CD4-positive, alpha-beta T cell treated with Interferon gamma for 1 hour (primary cell): ENCODE measurements at regions not wholly inside any gene's neighbourhood (a gene's known extent, or its start where the extent isn't known, plus 50 kb on each side); places are given as distances from the start of the nearest gene placed in this dataset.
"Not testable (repeated sequence)": the region's sequence is repeated elsewhere in the genome, so short reads cannot be mapped to it uniquely, and the experiment has no call there.

Experiments
- DNase-seq: peaks from one replicate; pipeline ENCODE4 v3.0.0-alpha.2; 2020

DNA sequence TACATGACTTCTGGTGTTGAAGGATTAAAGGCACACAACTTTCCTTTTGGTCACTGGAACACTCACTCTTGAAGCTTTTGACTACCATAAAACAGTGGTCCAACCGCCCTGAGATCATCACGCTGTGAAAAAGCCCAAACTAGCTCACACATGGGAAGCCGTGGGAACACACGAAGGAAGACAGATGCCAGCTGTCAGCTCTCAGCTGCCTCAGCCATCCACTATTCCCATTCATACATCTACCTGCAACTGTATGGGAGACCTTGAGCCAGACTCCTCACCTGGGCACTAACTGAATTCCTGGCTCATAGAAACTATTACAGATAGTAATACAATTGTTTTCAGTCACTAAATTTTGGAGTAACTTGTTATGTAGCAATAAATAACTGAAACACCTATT, 246.1 kb downstream of the MSX2 start:
- DNase-seq = no peak

DNA sequence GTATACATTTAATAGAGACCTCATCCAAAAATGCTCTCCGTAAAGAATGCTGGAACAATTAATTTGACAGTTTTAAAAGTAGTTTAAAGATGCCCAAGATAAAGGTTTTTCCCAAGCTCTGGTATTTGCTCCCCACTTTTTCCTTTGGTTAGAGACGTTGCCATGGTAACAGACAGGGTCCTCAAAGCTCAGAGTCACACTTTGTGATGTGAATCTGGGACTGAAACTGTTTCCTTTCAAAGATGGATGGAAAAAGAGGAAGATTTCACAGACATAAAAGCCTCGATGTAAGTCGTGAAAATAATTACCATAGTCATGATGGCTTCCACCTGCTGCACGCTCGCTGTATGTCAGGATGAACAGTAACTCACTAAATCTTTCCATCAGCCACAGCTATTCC, 229.5 kb downstream of the MSX2 start:
- no peak for DNase-seq

GRCh38 chr5:174951151-174951780, 226.9 kb downstream of the MSX2 start:
- DNase-seq = peak; percentile 25

DNA sequence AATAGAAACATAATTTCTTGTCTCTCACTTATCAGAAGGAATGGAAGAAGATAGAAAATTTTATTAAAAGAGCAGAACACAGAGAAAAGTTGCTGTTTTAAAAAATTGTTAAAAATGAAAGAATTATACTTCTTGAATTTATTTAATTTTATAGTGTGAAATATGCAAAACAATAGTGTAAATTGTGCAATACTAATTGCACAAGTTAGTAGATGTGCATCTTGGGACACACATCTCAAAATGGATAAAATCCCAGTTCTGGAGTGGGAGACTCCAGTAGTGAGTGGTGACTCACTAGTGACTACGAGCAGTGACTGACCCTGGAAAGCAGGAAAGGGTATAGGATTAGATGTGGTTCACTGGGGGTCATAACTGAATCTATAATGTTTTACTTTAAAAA, 223.2 kb downstream of the MSX2 start:
- DNase-seq = no peak

DNA sequence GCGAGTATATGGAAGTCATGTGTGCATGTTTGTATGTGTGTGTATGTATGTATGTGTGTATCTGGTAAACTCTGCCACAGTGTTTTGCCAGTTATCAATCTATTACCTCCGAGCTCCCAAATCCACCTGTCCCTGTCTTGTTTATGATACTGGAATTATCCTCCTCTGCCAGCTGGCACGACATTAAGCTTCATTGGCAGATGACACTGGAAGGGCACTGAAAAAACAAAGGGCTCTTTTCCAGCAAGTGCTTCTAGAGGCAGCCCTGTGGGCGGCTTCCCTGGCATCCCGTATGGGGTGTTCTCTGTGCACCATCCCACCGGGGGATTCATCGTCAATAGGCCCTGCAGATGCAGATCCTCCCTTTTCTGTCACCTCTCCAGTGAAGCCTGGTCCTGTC, 221.5 kb downstream of the MSX2 start:
- no peak for DNase-seq

GRCh38 chr5:174943785-174944184, 219.4 kb downstream of the MSX2 start:
- no peak for DNase-seq

GRCh38 chr5:174943002-174943401, 218.6 kb downstream of the MSX2 start:
- not testable (repeated sequence) for DNase-seq

GRCh38 chr5:174937201-174938123, 213.1 kb downstream of the MSX2 start:
- no peak for DNase-seq

DNA sequence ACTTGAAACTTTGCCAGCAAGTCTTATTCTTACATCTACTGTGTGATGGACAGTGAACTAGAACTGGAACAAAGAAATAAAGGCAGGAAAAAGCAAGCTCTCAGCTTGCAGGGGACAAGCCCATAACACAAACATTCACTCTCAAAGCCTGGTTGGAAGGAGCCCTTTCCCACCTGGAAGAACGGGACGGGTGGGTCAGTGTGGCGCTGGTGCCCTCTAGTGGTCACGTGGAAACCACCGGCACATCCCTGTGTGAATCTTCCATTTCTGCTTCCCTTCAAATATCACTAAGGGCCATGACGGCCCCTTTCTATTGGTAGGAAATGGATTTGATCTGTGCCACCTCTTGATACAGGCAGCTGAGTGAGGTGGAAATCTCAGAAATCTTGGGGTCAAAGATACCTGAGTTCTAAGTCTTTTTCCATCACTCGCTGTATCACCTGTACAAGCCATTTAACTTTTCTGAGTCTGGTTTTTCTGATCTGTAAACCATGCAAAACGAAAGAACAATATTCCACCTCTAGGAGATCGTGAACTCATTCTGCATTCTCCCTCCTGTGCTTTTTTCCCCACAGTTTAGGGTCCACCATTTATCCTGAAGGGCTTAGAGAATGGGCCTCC, 211.6 kb downstream of the MSX2 start:
- no peak for DNase-seq

DNA sequence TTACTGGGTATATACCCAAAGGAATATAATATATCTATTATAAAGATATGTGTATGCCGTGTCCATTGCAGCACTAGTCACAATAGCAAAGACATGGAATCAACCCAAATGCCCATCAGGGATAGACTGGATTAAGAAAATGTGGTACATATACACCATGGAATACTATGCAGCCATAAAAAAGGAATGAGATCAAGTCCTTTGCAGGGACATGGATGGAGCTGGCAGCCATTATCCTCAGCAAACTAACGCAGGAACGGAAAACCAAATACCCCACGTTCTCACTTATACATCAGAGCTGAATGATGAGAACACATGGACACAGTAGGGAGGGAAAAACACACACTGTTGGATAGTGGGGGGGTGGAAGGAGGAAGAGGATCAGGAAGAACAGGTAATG, 206.7 kb downstream of the MSX2 start:
- not testable (repeated sequence) for DNase-seq

GRCh38 chr5:174925586-174925985, 201.2 kb downstream of the MSX2 start:
- DNase-seq = no peak

- DNase-seq = no peak
Measured at GRCh38 chr5:174922955-174923354, 198.6 kb downstream of the MSX2 start.

- no peak for DNase-seq
Measured at GRCh38 chr5:174920906-174921550, 196.6 kb downstream of the MSX2 start.

DNA sequence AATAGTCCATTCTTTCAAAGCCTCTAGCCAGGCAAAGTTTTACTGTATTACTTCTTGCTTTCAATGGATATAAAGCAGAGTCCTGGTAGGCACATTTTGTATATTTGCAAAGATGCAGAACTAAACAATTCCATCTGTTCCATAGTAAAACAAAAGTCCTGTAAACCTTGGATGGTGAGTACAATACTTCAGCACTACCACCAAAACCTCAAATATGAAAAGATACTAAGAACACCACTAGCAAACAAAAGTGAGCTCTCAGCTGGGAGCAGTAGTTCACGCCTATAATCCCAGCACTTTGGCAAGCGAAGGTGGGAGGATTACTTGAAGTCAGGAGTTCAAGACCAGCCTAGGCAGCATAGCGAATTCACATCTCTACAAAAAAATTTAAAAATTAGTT, 195.0 kb downstream of the MSX2 start:
- DNase-seq = no peak

DNA sequence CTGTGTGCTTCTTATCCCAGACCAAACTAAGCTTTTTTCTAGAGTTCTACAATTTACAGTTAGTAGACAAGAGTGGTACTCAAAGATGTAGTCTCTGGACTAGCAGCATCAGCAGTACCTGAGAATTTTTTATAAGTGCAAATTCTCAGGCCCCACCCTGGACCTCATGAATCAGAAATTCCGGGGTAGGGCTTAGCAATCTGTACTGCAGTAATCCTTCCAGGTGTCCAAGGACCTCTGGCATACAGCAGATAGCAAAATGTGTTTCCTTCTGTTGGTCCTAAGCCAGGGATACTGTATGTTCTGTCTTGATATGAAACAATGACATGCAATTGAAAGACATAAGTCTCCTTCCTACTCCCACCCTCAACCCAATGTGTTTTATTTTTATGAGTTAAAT, 194.3 kb downstream of the MSX2 start:
- no peak for DNase-seq

DNA sequence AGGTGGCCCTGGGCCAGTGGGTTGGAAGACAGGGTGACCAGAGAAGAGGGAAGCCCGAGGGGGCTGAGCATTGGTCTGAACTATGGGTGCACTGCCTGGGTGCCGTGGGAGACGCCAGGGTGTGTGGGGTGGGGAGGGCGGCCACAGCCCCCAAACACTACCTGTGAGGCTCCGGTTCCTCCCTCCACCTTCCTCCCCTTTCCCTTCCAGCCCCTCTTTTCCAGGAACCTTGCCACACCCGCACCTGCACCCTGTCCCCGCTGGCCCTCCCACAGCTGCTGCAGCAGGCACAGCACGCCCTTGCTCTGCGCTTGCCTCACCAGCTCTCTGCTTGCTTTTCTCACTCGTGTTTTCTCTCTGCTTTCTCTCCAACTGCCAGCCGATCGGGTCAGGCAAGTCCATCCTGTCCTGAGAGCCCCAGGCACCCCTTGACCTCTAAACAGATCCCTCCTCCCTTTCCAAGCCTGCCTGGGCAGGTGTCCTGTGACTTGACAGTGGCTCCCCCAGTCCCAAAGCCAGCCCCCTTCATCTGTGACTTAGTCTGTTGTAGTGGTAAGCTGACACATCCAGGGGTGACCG, 193.7 kb downstream of the MSX2 start:
- no peak for DNase-seq

GRCh38 chr5:174917435-174917834, 193.1 kb downstream of the MSX2 start:
- not testable (repeated sequence) for DNase-seq

- not testable (repeated sequence) for DNase-seq
Measured at GRCh38 chr5:174916924-174917323, 192.5 kb downstream of the MSX2 start.

GRCh38 chr5:174916227-174916626, 191.8 kb downstream of the MSX2 start:
- no peak for DNase-seq

DNA sequence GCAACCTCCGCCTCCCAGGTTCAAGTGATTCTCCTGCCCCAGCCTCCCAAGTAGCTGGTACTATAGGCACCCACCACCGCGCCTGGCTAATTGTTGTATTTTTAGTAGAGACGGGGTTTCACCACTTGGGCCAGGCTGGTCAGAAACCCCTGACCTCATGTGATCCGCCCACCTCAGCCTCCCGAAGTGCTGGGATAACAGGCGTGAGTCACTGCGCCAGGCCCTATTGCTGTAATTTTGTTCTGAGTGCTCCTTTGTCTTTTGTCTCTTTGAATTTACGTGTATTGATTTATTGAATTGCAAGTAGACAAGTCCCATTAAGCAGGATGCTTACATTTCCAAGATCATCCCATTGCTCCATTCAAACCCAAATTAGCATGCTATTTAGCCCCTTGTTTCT, 186.7 kb downstream of the MSX2 start:
- no peak for DNase-seq

DNA sequence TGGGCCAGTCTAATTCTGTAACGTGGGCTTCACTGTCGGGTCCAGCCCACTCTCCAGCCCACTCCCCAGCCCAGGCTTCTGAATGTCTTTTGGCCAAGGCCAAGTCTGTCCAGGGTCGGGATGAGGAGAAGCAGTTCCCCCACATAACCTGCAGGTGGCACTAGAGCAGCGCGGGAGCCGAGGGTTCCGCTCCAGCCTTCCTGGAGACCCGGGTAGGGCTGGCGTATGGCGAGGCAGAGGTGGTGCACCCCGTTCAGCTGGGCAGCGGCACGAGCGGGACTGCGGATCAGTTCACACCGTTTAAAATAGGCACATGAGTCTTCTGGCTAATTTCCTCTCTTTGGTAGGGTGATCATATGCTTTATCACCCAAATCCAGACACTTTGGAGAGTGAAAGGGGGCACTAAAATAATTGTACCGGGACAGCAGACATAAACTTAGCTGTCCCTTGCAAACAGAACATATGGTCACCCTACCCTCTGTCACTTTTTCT, 185.9 kb downstream of the MSX2 start:
- peak; percentile 12 for DNase-seq

DNA sequence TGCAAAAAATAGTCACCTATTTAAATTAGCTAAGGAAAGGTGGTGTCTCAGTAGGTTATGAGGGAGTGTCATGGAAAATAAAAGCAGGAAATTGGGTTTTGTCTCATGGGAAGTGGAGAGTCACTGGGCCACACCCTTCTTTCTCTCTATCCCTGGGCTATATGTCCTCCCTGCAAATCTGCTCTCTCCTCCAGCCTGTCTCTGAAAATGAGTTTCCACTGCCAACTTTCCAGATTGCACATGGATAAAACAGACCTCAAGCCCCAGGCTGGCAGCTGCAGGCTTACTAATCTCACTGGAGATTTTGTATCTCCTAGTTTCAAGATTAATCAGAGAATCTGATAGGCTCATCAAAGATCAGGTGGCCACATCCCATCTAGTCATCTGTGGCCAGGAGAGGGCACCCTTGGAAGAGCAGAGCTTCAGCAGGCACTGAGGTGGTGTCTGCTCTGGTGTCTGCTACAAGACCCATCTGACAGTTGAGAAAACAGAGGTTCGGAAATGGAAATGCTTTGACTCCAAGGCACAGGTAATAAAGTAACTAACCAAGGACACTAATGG, 178.9 kb downstream of the MSX2 start:
- DNase-seq = no peak

DNA sequence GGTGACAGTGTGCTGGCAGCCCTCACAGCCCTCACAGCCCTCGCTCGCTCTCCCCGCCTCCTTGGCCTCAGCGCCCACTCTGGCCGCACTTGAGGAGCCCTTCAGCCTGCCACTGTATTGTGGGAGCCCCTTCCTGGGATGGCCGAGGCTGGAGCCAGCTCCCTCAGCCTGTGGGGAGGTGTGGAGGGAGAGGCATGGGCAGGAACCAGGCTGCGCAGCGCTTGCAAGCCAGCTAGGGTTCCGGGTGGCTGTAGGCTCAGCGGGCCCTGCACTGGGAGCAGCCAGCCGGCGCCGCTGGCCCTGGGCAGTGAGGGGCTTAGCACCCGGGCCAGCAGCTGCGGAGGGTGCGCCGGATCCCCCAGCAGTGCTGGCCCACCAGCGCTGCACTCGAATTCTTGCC, 177.0 kb downstream of the MSX2 start:
- DNase-seq = no peak
